ENCODE measurements at regions not wholly inside any gene's neighbourhood (a gene's known extent, or its start where the extent isn't known, plus 50 kb on each side); places are given as distances from the start of the nearest gene placed in this dataset.

GRCh38 chr1:186531561-186532165 is 70.7 kb upstream of the PDC start:
- no peak for TF ChIP-seq CTCF (IDR thresholded peaks at IDR 0.05 in 2 of 3, conservative IDR thresholded peaks at IDR 0.05 in 1 of 3; ENCODE audit: borderline replicate concordance in 1 of 3, insufficient read depth in 1 of 3, low read depth in 2 of 3, low read length in 2 of 3)
- TF ChIP-seq POLR2AphosphoS5 (IDR thresholded peaks at IDR 0.05; ENCODE audit: low read depth, low read length), result no peak
- TF ChIP-seq, protein P1, sequence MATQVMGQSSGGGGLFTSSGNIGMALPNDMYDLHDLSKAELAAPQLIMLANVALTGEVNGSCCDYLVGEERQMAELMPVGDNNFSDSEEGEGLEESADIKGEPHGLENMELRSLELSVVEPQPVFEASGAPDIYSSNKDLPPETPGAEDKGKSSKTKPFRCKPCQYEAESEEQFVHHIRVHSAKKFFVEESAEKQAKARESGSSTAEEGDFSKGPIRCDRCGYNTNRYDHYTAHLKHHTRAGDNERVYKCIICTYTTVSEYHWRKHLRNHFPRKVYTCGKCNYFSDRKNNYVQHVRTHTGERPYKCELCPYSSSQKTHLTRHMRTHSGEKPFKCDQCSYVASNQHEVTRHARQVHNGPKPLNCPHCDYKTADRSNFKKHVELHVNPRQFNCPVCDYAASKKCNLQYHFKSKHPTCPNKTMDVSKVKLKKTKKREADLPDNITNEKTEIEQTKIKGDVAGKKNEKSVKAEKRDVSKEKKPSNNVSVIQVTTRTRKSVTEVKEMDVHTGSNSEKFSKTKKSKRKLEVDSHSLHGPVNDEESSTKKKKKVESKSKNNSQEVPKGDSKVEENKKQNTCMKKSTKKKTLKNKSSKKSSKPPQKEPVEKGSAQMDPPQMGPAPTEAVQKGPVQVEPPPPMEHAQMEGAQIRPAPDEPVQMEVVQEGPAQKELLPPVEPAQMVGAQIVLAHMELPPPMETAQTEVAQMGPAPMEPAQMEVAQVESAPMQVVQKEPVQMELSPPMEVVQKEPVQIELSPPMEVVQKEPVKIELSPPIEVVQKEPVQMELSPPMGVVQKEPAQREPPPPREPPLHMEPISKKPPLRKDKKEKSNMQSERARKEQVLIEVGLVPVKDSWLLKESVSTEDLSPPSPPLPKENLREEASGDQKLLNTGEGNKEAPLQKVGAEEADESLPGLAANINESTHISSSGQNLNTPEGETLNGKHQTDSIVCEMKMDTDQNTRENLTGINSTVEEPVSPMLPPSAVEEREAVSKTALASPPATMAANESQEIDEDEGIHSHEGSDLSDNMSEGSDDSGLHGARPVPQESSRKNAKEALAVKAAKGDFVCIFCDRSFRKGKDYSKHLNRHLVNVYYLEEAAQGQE (IDR thresholded peaks at IDR 0.05; ENCODE audit: low read depth), result no peak
- no peak for TF ChIP-seq POLR2A (IDR thresholded peaks at IDR 0.05; ENCODE audit: borderline replicate concordance, extremely low read depth, insufficient read depth, insufficient read length)
- TF ChIP-seq, protein P2, sequence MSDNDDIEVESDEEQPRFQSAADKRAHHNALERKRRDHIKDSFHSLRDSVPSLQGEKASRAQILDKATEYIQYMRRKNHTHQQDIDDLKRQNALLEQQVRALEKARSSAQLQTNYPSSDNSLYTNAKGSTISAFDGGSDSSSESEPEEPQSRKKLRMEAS (IDR thresholded peaks at IDR 0.05), result no peak
- no peak for TF ChIP-seq EZH2phosphoT487 (IDR thresholded peaks at IDR 0.05; ENCODE audit: borderline replicate concordance)
- no peak for TF ChIP-seq ELF1 (IDR thresholded peaks at IDR 0.05; ENCODE audit: borderline replicate concordance, low read depth)
- TF ChIP-seq EZH2 (IDR thresholded peaks at IDR 0.05), result no peak
- TF ChIP-seq YY1 (IDR thresholded peaks at IDR 0.05; ENCODE audit: extremely low read depth, insufficient replicate concordance, low read depth, low read length), result no peak

Data from HCT116 (cell line).